ENCODE measurements at regions not wholly inside any gene's neighbourhood (a gene's known extent, or its start where the extent isn't known, plus 50 kb on each side); places are given as distances from the start of the nearest gene placed in this dataset.

DNA sequence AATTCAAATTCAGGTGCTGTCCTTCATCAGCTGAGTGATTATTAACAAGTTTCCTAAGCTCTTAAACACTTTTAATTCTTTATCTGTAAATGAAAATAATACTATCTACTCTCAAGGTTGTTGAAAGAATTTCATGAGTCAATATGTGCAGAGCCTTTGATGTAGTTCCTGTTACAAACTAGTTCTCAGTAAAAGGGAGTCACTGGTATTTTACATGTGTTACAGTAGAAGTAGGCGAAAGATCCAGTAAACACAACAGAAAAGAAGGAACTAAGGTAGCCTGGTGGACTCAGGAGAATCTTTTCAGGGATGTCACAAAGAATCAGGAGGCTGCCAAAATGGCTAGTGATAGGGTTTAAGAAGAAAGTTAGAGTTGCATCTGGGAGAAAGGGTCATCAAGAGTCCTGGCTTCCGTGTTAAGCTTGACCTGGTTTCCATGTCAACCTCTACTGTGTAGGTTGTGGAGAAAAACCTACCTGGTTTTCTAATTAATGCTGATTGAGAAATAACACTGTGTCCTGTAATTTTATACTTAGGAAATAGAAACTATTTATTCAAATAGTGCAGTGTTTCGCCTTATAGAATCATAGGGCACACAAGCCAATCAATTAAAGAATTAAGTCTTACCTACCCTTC, 58.3 kb upstream of the TRIB2 start:
- no peak for DNase-seq

DNA sequence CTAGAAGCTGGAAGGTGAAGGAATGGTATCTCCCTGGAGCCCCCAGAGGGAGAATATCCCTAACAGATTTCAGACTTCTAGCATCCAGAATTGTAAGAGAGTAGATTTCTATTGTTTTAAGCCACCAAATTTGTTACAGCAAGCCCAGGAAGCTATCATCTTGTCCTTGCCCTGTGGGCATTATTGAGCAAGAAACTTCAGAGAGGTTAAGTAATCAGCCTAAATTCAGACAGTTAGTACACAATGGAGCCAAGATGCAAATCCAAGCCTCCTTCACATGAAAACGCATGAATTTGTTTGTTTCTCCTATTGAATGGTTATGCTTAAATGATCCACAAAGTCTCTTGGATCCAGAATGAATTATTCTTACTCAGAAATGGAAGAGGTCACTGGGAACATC, 55.2 kb upstream of the TRIB2 start:
- DNase-seq = no peak

DNA sequence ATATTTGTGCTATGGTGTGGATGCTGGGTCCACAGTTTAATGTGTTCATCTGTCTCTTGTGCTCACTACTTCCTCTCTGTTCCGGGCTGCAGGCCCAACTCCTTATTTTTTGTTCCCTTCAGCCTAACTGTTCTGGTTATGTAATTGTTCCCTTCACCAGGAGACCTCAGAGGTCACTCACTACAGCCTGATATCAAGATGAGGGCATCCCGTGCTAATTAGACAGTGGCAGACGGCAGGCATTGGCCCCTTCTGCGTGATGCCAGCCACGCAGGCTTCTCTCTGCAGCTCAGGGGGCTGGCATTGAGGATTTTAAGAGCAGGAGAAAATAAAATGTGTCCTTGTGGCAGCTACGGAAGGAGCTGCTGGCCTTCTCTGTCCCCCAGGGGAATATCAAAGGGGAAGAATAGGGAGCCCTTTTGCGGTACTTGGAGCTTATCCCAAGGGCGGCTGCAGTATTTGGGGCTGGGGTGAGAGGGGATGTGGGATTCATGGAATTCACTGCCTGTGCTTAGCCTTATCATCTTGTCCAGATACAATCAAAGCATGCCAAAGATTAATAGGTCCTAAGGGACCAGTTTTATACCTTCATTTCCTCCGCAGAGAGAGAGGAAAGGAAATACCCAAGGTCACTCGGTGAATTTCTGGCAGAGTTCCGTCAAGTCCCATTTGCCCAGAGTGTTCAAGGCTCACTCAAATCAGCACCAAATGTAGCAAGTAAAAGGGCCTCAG, 53.3 kb upstream of the TRIB2 start:
- DNase-seq = no peak

DNA sequence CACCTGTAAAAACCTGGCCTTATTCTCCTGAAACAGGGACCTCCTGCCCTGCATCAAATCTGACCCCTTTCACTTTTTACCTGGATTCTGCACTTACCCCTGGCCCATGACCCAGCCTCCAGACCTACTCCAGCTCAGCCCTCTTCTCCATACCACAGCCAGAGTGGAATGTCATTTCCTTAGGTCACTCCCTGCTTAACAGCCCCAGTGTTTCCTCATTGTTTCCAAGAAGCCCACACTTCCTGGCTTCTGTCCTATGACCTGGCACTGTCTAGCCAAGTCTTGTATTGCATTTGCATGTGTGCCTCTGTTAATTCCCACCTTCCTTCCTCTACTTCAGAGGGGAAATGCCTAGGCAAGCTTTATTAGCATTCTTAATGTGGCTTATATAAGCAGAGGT, 51.4 kb upstream of the TRIB2 start:
- no peak for DNase-seq

DNA sequence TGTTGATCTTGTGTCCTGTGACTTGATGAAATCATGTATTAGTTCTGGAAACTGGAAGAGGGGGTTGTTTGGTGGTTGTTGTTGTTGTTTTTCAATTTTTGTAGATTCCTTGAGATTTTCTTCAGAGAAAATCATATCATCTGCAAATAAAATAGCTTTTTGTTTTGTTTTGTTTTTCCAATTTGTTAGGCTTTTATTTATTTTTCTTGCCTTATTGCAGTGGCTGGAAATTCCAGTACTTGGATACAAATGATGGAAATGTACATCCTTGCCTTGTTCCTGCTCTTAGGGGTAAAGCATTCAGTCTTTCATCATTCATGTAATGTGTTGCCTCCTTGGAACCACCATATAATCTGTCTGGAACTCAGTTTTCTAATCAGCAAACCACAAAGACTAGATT, 50.3 kb upstream of the TRIB2 start:
- no peak for DNase-seq
